ENCODE measurements at regions not wholly inside any gene's neighbourhood (a gene's known extent, or its start where the extent isn't known, plus 50 kb on each side); places are given as distances from the start of the nearest gene placed in this dataset.

DNA sequence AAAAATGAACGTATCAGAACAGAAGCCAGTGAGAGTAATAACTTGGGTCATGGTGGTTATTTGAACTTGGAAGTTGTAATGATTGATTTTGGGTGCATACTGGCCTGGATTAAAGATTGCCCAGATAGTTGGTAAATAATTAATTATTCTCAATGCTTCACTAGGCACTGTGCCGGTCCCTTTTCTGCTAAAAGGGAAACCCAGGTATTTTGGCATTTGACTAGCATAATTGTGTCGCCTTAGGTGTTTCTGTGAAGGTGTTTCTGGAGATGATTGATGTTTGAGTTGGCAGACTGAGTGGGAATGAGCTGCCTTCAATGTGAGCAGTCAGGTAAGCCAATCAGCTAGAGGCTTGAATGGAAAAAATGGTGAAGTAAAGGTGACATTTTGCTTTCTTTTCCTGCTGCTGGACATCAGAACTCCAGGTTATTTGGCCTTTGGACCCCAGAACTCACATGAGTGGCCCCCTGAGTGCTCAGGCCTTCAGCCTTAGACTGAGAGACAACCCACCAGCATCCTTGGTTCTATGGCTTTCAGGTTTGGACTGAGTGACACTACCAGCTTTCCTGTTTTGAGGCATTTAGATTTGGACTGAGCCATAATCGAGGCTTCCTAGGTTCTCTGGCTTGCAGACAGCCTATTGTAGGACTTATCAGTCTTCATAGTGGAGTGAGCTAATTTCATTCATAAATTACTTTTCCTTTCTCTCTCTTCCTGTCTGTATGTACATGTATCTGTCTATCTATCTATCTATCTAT, 120.7 kb upstream of the PAPPA start:
- TF ChIP-seq, protein P1, sequence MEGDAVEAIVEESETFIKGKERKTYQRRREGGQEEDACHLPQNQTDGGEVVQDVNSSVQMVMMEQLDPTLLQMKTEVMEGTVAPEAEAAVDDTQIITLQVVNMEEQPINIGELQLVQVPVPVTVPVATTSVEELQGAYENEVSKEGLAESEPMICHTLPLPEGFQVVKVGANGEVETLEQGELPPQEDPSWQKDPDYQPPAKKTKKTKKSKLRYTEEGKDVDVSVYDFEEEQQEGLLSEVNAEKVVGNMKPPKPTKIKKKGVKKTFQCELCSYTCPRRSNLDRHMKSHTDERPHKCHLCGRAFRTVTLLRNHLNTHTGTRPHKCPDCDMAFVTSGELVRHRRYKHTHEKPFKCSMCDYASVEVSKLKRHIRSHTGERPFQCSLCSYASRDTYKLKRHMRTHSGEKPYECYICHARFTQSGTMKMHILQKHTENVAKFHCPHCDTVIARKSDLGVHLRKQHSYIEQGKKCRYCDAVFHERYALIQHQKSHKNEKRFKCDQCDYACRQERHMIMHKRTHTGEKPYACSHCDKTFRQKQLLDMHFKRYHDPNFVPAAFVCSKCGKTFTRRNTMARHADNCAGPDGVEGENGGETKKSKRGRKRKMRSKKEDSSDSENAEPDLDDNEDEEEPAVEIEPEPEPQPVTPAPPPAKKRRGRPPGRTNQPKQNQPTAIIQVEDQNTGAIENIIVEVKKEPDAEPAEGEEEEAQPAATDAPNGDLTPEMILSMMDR (IDR thresholded peaks at IDR 0.05), result no peak
- no peak for TF ChIP-seq POLR2A (IDR thresholded peaks at IDR 0.05)
